T-cell (primary cell): ENCODE measurements at regions not wholly inside any gene's neighbourhood (a gene's known extent, or its start where the extent isn't known, plus 50 kb on each side); places are given as distances from the start of the nearest gene placed in this dataset.

Source experiments
- ATAC-seq, 4 experiments: fragments of 200-7000 bp in 3 of 4; fragments of 150-1000 bp in 1 of 4; cut with Tn5 transposase; replicated peaks in 1 of 4; 1 replicate in 3 of 4; 2 replicates in 1 of 4; pipeline ENCODE4 v1.10.0; 2021; ENCODE audit warnings: moderate library complexity in 3 of 4, mild to moderate bottlenecking in 2 of 4, moderate number of reproducible peaks in 1 of 4
- CTCF ChIA-PET, 2 donors: fragments of 300-600 bp; sonication (Branson Sonifier 250); formaldehyde crosslinking; loops; one replicate each; lab custom pipeline; 2022; ENCODE audit warnings: antibody characterized with exemption in 2 of 2; lab: Charles Lee
- POLR2A ChIA-PET, 2 donors: fragments of 300-600 bp; sonication (Branson Sonifier 250); formaldehyde crosslinking; loops; one replicate each; lab custom pipeline; 2022; ENCODE audit warnings: antibody characterized with exemption in 2 of 2; lab: Charles Lee
- DNase-seq, 35 experiments: peaks; one replicate each; pipeline versions ENCODE4 v3.0.0 to v3.0.0-alpha.2; 2013 to 2023
- H3K27ac ChIP-seq: one replicate; pipeline ENCODE4 v1.5.1; 2013; ENCODE audit warnings: low read length
- H3K27me3 ChIP-seq, 2 experiments: replicated peaks in 1 of 2; 1 replicate in 1 of 2; 2 replicates in 1 of 2; pipeline versions ENCODE4 v1.6.1 to v1.7.0; 2013; ENCODE audit warnings: low read length in 1 of 2, mixed read lengths in 1 of 2; ENCODE audit not compliant: control insufficient read depth in 2 of 2, insufficient read depth in 2 of 2; ENCODE audit errors: extremely low read depth in 1 of 2
- H3K36me3 ChIP-seq, 2 donors: 1 replicate in 1 of 2; 2 replicates in 1 of 2; pipeline versions ENCODE4 v1.6.1 to v1.7.0; 2013; ENCODE audit warnings: low read length in 1 of 2; ENCODE audit not compliant: control insufficient read depth in 2 of 2, insufficient read depth in 1 of 2; ENCODE audit errors: extremely low read depth in 1 of 2
- H3K4me1 ChIP-seq, 2 experiments: 1 replicate in 1 of 2; 2 replicates in 1 of 2; pipeline versions ENCODE4 v1.6.1 to v1.7.0; 2013; ENCODE audit warnings: low read length in 2 of 2, mixed read lengths in 1 of 2; ENCODE audit not compliant: insufficient read depth in 2 of 2, control insufficient read depth in 1 of 2; ENCODE audit errors: extremely low read depth in 1 of 2
- H3K4me3 ChIP-seq, 2 donors: 1 replicate in 1 of 2; 2 replicates in 1 of 2; pipeline versions ENCODE4 v1.5.1 to v1.7.0; 2013; ENCODE audit warnings: mild to moderate bottlenecking in 2 of 2, low read length in 1 of 2, moderate library complexity in 1 of 2; ENCODE audit not compliant: control insufficient read depth in 1 of 2; ENCODE audit errors: extremely low read depth in 1 of 2
- H3K9me3 ChIP-seq: 2 replicates; pipeline ENCODE4 v1.7.0; 2013
- H3K27ac Mint-ChIP-seq, 2 donors: one replicate each; pipeline ENCODE4 v1.8.0; 2020 to 2021; ENCODE audit warnings: mild to moderate bottlenecking in 2 of 2, mixed read lengths in 2 of 2
- H3K27me3 Mint-ChIP-seq, 2 donors: one replicate each; pipeline ENCODE4 v1.8.0; 2021 to 2022; ENCODE audit warnings: mixed read lengths in 2 of 2
- H3K36me3 Mint-ChIP-seq: one replicate; pipeline ENCODE4 v1.8.0; 2021; ENCODE audit warnings: mixed read lengths
- H3K4me1 Mint-ChIP-seq, 3 donors: one replicate each; pipeline ENCODE4 v1.8.0; 2020 to 2022; ENCODE audit warnings: mixed read lengths in 3 of 3, mild to moderate bottlenecking in 1 of 3
- H3K4me3 Mint-ChIP-seq, 3 donors: one replicate each; pipeline ENCODE4 v1.8.0; 2020 to 2022; ENCODE audit warnings: mild to moderate bottlenecking in 3 of 3, mixed read lengths in 3 of 3, moderate library complexity in 3 of 3
- H3K9me3 Mint-ChIP-seq, 3 donors: one replicate each; pipeline ENCODE4 v1.8.0; 2020 to 2022; ENCODE audit warnings: mixed read lengths in 3 of 3
- WGBS: methylation state at CpG from one replicate; pipeline ENCODE4 v1.1.5; 2013; ENCODE audit warnings: missing lambda C conversion rate; ENCODE audit not compliant: insufficient coverage; 5-methylcytosine and 5-hydroxymethylcytosine counted together

- POLR2A ChIA-PET = no interaction called here
- DNase-seq (no peak), ATAC-seq (no peak)
- Histone ChIP-seq H3K4me3 (no peak overlapping the region), H3K9me3 (no peaks in the 10 kb centered on the region), H3K36me3 (no peaks in the 10 kb centered on the region), H3K27me3 (peaks cover 0 to 2% of the 10 kb centered on the region in 2 experiments), H3K4me1 (no peaks in the 10 kb centered on the region), H3K27ac (no peak overlapping the region)
- no peak overlapping the region for H3K4me3 Mint-ChIP-seq
- H3K4me1 Mint-ChIP-seq = no peaks in the 10 kb centered on the region
- no peaks in the 10 kb centered on the region for H3K36me3 Mint-ChIP-seq
- CTCF ChIA-PET = interaction anchor here in 1 of 2 donors (0.7 kb wide), 1 partner anchor 174 kb away, joined by 6 read pairs; no protein-coding TSS in a partner anchor
- no peaks in the 10 kb centered on the region for H3K9me3 Mint-ChIP-seq
- no CpG with 5 or more reads among the region's 2 CpGs for WGBS
- peaks cover 2 to 17% of the 10 kb centered on the region in 2 donors for H3K27me3 Mint-ChIP-seq
- no peak overlapping the region for H3K27ac Mint-ChIP-seq
Observed at GRCh38 chr2:226622484-226622883, 177.1 kb downstream of the IRS1 start.

- Histone ChIP-seq H3K4me1 (no peaks in the 10 kb centered on the region), H3K27me3 (peaks cover 0 to 2% of the 10 kb centered on the region in 2 experiments), H3K36me3 (no peaks in the 10 kb centered on the region), H3K4me3 (no peak overlapping the region), H3K27ac (no peak overlapping the region), H3K9me3 (no peaks in the 10 kb centered on the region)
- Mint-ChIP-seq H3K4me1 (no peaks in the 10 kb centered on the region), H3K4me3 (no peak overlapping the region), H3K9me3 (no peaks in the 10 kb centered on the region), H3K27ac (no peak overlapping the region), H3K36me3 (no peaks in the 10 kb centered on the region), H3K27me3 (peaks cover 4 to 20% of the 10 kb centered on the region in 2 donors)
- ChIA-PET CTCF (interaction anchor here in 1 of 2 donors (0.5 kb wide), 1 partner anchor 713 kb away, joined by 3 read pairs; no protein-coding TSS in a partner anchor), POLR2A (no interaction called here)
- ATAC-seq (no peak), DNase-seq (no peak)
- 100% methylated on average over 1 of the region's 3 CpGs for WGBS
Observed at GRCh38 chr2:226620176-226620575, 179.4 kb downstream of the IRS1 start.

- Mint-ChIP-seq H3K27ac (no peak overlapping the region), H3K9me3 (no peaks in the 10 kb centered on the region), H3K36me3 (no peaks in the 10 kb centered on the region), H3K4me3 (no peak overlapping the region), H3K4me1 (no peaks in the 10 kb centered on the region), H3K27me3 (peaks cover 4 to 20% of the 10 kb centered on the region in 2 donors)
- H3K9me3 ChIP-seq = no peaks in the 10 kb centered on the region
- H3K4me3 ChIP-seq = no peak overlapping the region
- WGBS = no CpG with 5 or more reads among the region's 3 CpGs
- no peaks in the 10 kb centered on the region for H3K36me3 ChIP-seq
- DNase-seq (no peak), ATAC-seq (no peak)
- H3K27ac ChIP-seq = no peak overlapping the region
- CTCF ChIA-PET = interaction anchor here in 1 of 2 donors (0.5 kb wide), 1 partner anchor 713 kb away, joined by 3 read pairs; no protein-coding TSS in a partner anchor
- no peaks in the 10 kb centered on the region for H3K4me1 ChIP-seq
- peaks cover 0 to 2% of the 10 kb centered on the region in 2 experiments for H3K27me3 ChIP-seq
- POLR2A ChIA-PET = no interaction called here
Observed at GRCh38 chr2:226619707-226620106, 179.9 kb downstream of the IRS1 start.

- H3K36me3 ChIP-seq = no peaks in the 10 kb centered on the region
- no peaks in the 10 kb centered on the region for H3K4me1 ChIP-seq
- H3K9me3 ChIP-seq = no peaks in the 10 kb centered on the region
- Mint-ChIP-seq H3K4me1 (no peaks in the 10 kb centered on the region), H3K36me3 (no peaks in the 10 kb centered on the region), H3K27ac (no peak overlapping the region), H3K4me3 (no peak overlapping the region), H3K27me3 (peaks cover 4 to 20% of the 10 kb centered on the region in 2 donors), H3K9me3 (no peaks in the 10 kb centered on the region)
- ChIA-PET POLR2A (no interaction called here), CTCF (no interaction called here)
- ATAC-seq (no peak), DNase-seq (no peak)
- WGBS = no CpG with 5 or more reads among the region's 2 CpGs
- H3K27me3 ChIP-seq = peaks cover 0 to 2% of the 10 kb centered on the region in 2 experiments
- no peak overlapping the region for H3K4me3 ChIP-seq
- no peak overlapping the region for H3K27ac ChIP-seq
Observed at GRCh38 chr2:226618875-226619605, 180.6 kb downstream of the IRS1 start.

- no peaks in the 10 kb centered on the region for H3K36me3 ChIP-seq
- H3K9me3 ChIP-seq = no peaks in the 10 kb centered on the region
- Mint-ChIP-seq H3K4me1 (no peaks in the 10 kb centered on the region), H3K27ac (no peak overlapping the region), H3K36me3 (no peaks in the 10 kb centered on the region), H3K9me3 (no peaks in the 10 kb centered on the region), H3K27me3 (peaks cover 4 to 20% of the 10 kb centered on the region in 2 donors), H3K4me3 (no peak overlapping the region)
- DNase-seq (no peak), ATAC-seq (no peak)
- H3K27ac ChIP-seq = no peak overlapping the region
- no peak overlapping the region for H3K4me3 ChIP-seq
- H3K27me3 ChIP-seq = peaks cover 0 to 2% of the 10 kb centered on the region in 2 experiments
- no peaks in the 10 kb centered on the region for H3K4me1 ChIP-seq
- POLR2A ChIA-PET = no interaction called here
- CTCF ChIA-PET = no interaction called here
- 94% methylated on average over 2 of the region's 6 CpGs for WGBS
Observed at GRCh38 chr2:226618544-226618874, 181.1 kb downstream of the IRS1 start.

GRCh38 chr2:226615891-226616290, 183.7 kb downstream of the IRS1 start:
- H3K4me3 Mint-ChIP-seq = no peak overlapping the region
- Histone ChIP-seq H3K4me3 (no peak overlapping the region), H3K27me3 (peaks cover 0 to 2% of the 10 kb centered on the region in 2 experiments), H3K27ac (no peak overlapping the region), H3K36me3 (no peaks in the 10 kb centered on the region), H3K4me1 (no peaks in the 10 kb centered on the region), H3K9me3 (no peaks in the 10 kb centered on the region)
- H3K27me3 Mint-ChIP-seq = peaks cover 6 to 21% of the 10 kb centered on the region in 2 donors
- CTCF ChIA-PET = no interaction called here
- DNase-seq (no peak), ATAC-seq (no peak)
- WGBS = 89% methylated on average over 2 of the region's 2 CpGs
- POLR2A ChIA-PET = interaction anchor here in 1 of 2 donors (0.5 kb wide), 1 partner anchor 38 kb away, joined by 6 read pairs; no protein-coding TSS in a partner anchor
- no peaks in the 10 kb centered on the region for H3K4me1 Mint-ChIP-seq
- H3K27ac Mint-ChIP-seq = no peak overlapping the region
- no peaks in the 10 kb centered on the region for H3K9me3 Mint-ChIP-seq
- H3K36me3 Mint-ChIP-seq = no peaks in the 10 kb centered on the region
